HUES64 (cell line): ENCODE measurements at regions not wholly inside any gene's neighbourhood (a gene's known extent, or its start where the extent isn't known, plus 50 kb on each side); places are given as distances from the start of the nearest gene placed in this dataset.

Experiments used
- H3K27ac ChIP-seq: 2 replicates; pipeline ENCODE4 v1.7.0; 2013; ENCODE audit warnings: low read depth, low read length, inconsistent platforms
- H3K27me3 ChIP-seq: 2 replicates; pipeline ENCODE4 v1.6.1; 2013; ENCODE audit warnings: mild to moderate bottlenecking, low read length; ENCODE audit not compliant: insufficient read depth
- H3K36me3 ChIP-seq: 2 replicates; pipeline ENCODE4 v1.6.1; 2013; ENCODE audit warnings: mild to moderate bottlenecking, low read length; ENCODE audit not compliant: insufficient read depth
- H3K4me1 ChIP-seq: 2 replicates; pipeline ENCODE4 v1.6.1; 2013; ENCODE audit warnings: mild to moderate bottlenecking, low read length, moderate library complexity; ENCODE audit not compliant: insufficient read depth
- H3K4me3 ChIP-seq: 2 replicates; pipeline ENCODE4 v1.5.1; 2013; ENCODE audit warnings: mild to moderate bottlenecking, low read length, moderate library complexity
- H3K9ac ChIP-seq: 2 replicates; pipeline ENCODE4 v1.6.1; 2013; ENCODE audit warnings: mild to moderate bottlenecking, low read depth, low read length
- H3K9me3 ChIP-seq: 2 replicates; pipeline ENCODE4 v1.6.1; 2013; ENCODE audit warnings: low read depth, low read length; ENCODE audit not compliant: insufficient read depth
- WGBS: fragments of 150-250, 120-280 bp; methylation state at CpG from one replicate; pipeline ENCODE4 v1.1.7; 2013; ENCODE audit warnings: missing lambda C conversion rate; 5-methylcytosine and 5-hydroxymethylcytosine counted together

- Histone ChIP-seq H3K36me3 (no peaks in the 10 kb centered on the region), H3K9ac (no peak overlapping the region), H3K27me3 (no peaks in the 10 kb centered on the region), H3K27ac (no peak overlapping the region), H3K4me1 (no peaks in the 10 kb centered on the region), H3K4me3 (no peak overlapping the region), H3K9me3 (no peaks in the 10 kb centered on the region)
- WGBS, result 96% methylated on average over 1 of the region's 1 CpG
Observed at GRCh38 chr15:47553947-47554346, 163.4 kb upstream of the SEMA6D start.

GRCh38 chr15:47561102-47561501 is 156.2 kb upstream of the SEMA6D start:
- no peak overlapping the region for H3K27ac ChIP-seq
- peaks cover 16% of the 10 kb centered on the region for H3K9me3 ChIP-seq
- no peak overlapping the region for H3K4me3 ChIP-seq
- H3K4me1 ChIP-seq, result no peaks in the 10 kb centered on the region
- no peak overlapping the region for H3K9ac ChIP-seq
- 100% methylated on average over 1 of the region's 1 CpG for WGBS
- H3K27me3 ChIP-seq, result no peaks in the 10 kb centered on the region
- H3K36me3 ChIP-seq, result no peaks in the 10 kb centered on the region

- no peak overlapping the region for H3K4me3 ChIP-seq
- peaks cover 9% of the 10 kb centered on the region for H3K9me3 ChIP-seq
- WGBS, result 46% methylated on average over 2 of the region's 3 CpGs
- H3K4me1 ChIP-seq, result no peaks in the 10 kb centered on the region
- H3K9ac ChIP-seq, result no peak overlapping the region
- no peaks in the 10 kb centered on the region for H3K27me3 ChIP-seq
- H3K36me3 ChIP-seq, result no peaks in the 10 kb centered on the region
- no peak overlapping the region for H3K27ac ChIP-seq
Observed at GRCh38 chr15:47565949-47566348, 151.4 kb upstream of the SEMA6D start.

GRCh38 chr15:47566610-47567009 is 150.7 kb upstream of the SEMA6D start:
- no peaks in the 10 kb centered on the region for H3K27me3 ChIP-seq
- H3K4me3 ChIP-seq, result no peak overlapping the region
- H3K9ac ChIP-seq, result no peak overlapping the region
- 94% methylated on average over 6 of the region's 6 CpGs for WGBS
- peaks cover 5% of the 10 kb centered on the region; the same call in 1 of the 2 replicates for H3K9me3 ChIP-seq
- H3K4me1 ChIP-seq, result no peaks in the 10 kb centered on the region
- H3K27ac ChIP-seq, result no peak overlapping the region
- no peaks in the 10 kb centered on the region for H3K36me3 ChIP-seq

GRCh38 chr15:47568030-47568429 is 149.3 kb upstream of the SEMA6D start:
- no peaks in the 10 kb centered on the region for H3K36me3 ChIP-seq
- no peak overlapping the region for H3K9ac ChIP-seq
- no peaks in the 10 kb centered on the region for H3K27me3 ChIP-seq
- WGBS, result 86% methylated on average over 1 of the region's 2 CpGs
- H3K27ac ChIP-seq, result no peak overlapping the region
- no peaks in the 10 kb centered on the region for H3K4me1 ChIP-seq
- no peaks in the 10 kb centered on the region for H3K9me3 ChIP-seq
- no peak overlapping the region for H3K4me3 ChIP-seq

- Histone ChIP-seq H3K9me3 (no peaks in the 10 kb centered on the region), H3K27ac (no peak overlapping the region), H3K9ac (no peak overlapping the region), H3K27me3 (no peaks in the 10 kb centered on the region), H3K4me1 (no peaks in the 10 kb centered on the region), H3K36me3 (no peaks in the 10 kb centered on the region), H3K4me3 (no peak overlapping the region)
- WGBS, result 92% methylated on average over 4 of the region's 4 CpGs
Observed at GRCh38 chr15:47570044-47570443, 147.3 kb upstream of the SEMA6D start.

- WGBS, result 71% methylated on average over 4 of the region's 4 CpGs
- H3K4me1 ChIP-seq, result no peaks in the 10 kb centered on the region
- no peaks in the 10 kb centered on the region for H3K36me3 ChIP-seq
- no peak overlapping the region for H3K9ac ChIP-seq
- H3K9me3 ChIP-seq, result no peaks in the 10 kb centered on the region
- H3K27me3 ChIP-seq, result no peaks in the 10 kb centered on the region
- H3K27ac ChIP-seq, result no peak overlapping the region
- H3K4me3 ChIP-seq, result no peak overlapping the region
Observed at GRCh38 chr15:47570451-47570850, 146.9 kb upstream of the SEMA6D start.

- WGBS, result 90% methylated on average over 4 of the region's 4 CpGs
- no peak overlapping the region for H3K27ac ChIP-seq
- no peak overlapping the region for H3K4me3 ChIP-seq
- no peaks in the 10 kb centered on the region for H3K9me3 ChIP-seq
- no peaks in the 10 kb centered on the region for H3K36me3 ChIP-seq
- H3K4me1 ChIP-seq, result no peaks in the 10 kb centered on the region
- H3K9ac ChIP-seq, result no peak overlapping the region
- no peaks in the 10 kb centered on the region for H3K27me3 ChIP-seq
Observed at GRCh38 chr15:47570881-47571640, 146.2 kb upstream of the SEMA6D start.

- Histone ChIP-seq H3K36me3 (no peaks in the 10 kb centered on the region), H3K27me3 (no peaks in the 10 kb centered on the region), H3K9me3 (no peaks in the 10 kb centered on the region), H3K27ac (no peak overlapping the region), H3K4me1 (no peaks in the 10 kb centered on the region), H3K9ac (no peak overlapping the region), H3K4me3 (no peak overlapping the region)
Observed at GRCh38 chr15:47573673-47574072, 143.6 kb upstream of the SEMA6D start.

GRCh38 chr15:47577000-47577399 is 140.3 kb upstream of the SEMA6D start:
- Histone ChIP-seq H3K4me3 (no peak overlapping the region), H3K9me3 (no peaks in the 10 kb centered on the region), H3K4me1 (no peaks in the 10 kb centered on the region), H3K36me3 (no peaks in the 10 kb centered on the region), H3K27ac (no peak overlapping the region), H3K27me3 (no peaks in the 10 kb centered on the region), H3K9ac (no peak overlapping the region)

GRCh38 chr15:47577461-47577860 is 139.8 kb upstream of the SEMA6D start:
- Histone ChIP-seq H3K27ac (no peak overlapping the region), H3K9ac (no peak overlapping the region), H3K27me3 (no peaks in the 10 kb centered on the region), H3K4me3 (no peak overlapping the region), H3K4me1 (no peaks in the 10 kb centered on the region), H3K36me3 (no peaks in the 10 kb centered on the region), H3K9me3 (no peaks in the 10 kb centered on the region)
- 85% methylated on average over 3 of the region's 3 CpGs for WGBS

- no peak overlapping the region for H3K9ac ChIP-seq
- no peaks in the 10 kb centered on the region for H3K9me3 ChIP-seq
- 75% methylated on average over 4 of the region's 4 CpGs for WGBS
- no peaks in the 10 kb centered on the region for H3K27me3 ChIP-seq
- H3K27ac ChIP-seq, result no peak overlapping the region
- H3K4me3 ChIP-seq, result no peak overlapping the region
- no peaks in the 10 kb centered on the region for H3K4me1 ChIP-seq
- no peaks in the 10 kb centered on the region for H3K36me3 ChIP-seq
Observed at GRCh38 chr15:47582233-47582632, 135.1 kb upstream of the SEMA6D start.
